GM23248 (cell line): ENCODE measurements at regions not wholly inside any gene's neighbourhood (a gene's known extent, or its start where the extent isn't known, plus 50 kb on each side); places are given as distances from the start of the nearest gene placed in this dataset.

Experiments used
- EZH2 ChIP-seq: fragments of 200-600 bp; sonication (generic); IDR thresholded peaks from 2 replicates; pipeline ENCODE4 v1.6.1; 2018; ENCODE audit warnings: antibody characterized with exemption, mild to moderate bottlenecking; ENCODE audit not compliant: insufficient read depth, poor library complexity, severe bottlenecking
- EZH2phosphoT487 ChIP-seq: fragments of 200-600 bp; sonication (generic); IDR thresholded peaks from 2 replicates; pipeline ENCODE4 v1.6.1; 2018; ENCODE audit warnings: antibody characterized with exemption, moderate library complexity, mild to moderate bottlenecking, low read depth; ENCODE audit not compliant: insufficient read depth

DNA sequence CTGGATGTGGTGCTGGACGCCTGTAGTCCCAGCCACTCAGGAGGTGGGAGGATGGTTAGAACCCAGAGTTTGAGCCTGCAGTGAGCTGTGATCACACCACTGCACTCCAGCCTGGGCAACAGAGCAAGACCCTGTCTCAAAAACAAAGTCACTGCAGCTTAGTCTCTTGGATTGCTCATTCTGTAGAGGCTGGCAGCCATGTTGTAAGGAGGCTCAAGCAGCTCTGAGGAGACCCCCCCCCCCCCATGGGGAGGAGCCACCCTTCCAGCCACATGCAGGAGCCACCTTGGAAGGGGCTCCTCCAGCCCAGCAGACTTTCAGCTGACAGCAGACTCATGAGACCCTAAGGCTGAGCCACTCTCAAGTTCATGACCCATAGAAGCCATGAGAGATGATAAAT is 68.4 kb downstream of the FOXL3 start:
- no peak for TF ChIP-seq EZH2phosphoT487
- no peak for TF ChIP-seq EZH2
